HG03025 (cell line): ENCODE measurements at regions not wholly inside any gene's neighbourhood (a gene's known extent, or its start where the extent isn't known, plus 50 kb on each side); places are given as distances from the start of the nearest gene placed in this dataset.

ENCODE experiments used
- ATAC-seq: cut with Tn5 transposase; IDR thresholded peaks from one replicate; pipeline ENCODE4 v1.9.1; 2021; ENCODE audit warnings: mild to moderate bottlenecking, moderate library complexity; ENCODE audit not compliant: unreplicated experiment, low FRiP score

GRCh38 chr12:115174920-115175319 is 490.9 kb upstream of the TBX3 start:
- no peak for ATAC-seq

- no peak for ATAC-seq
Measured at GRCh38 chr12:115172521-115172920, 488.5 kb upstream of the TBX3 start.

- ATAC-seq, result no peak
Measured at GRCh38 chr12:115169981-115170380, 486.0 kb upstream of the TBX3 start.

GRCh38 chr12:115166698-115167315 is 482.8 kb upstream of the TBX3 start:
- no peak for ATAC-seq

- no peak for ATAC-seq
Measured at GRCh38 chr12:115163710-115164109, 479.7 kb upstream of the TBX3 start.

- no peak for ATAC-seq
Measured at GRCh38 chr12:115160271-115161128, 476.5 kb upstream of the TBX3 start.

GRCh38 chr12:115158816-115159215 is 474.8 kb upstream of the TBX3 start:
- no peak for ATAC-seq

GRCh38 chr12:115155665-115156645 is 472.0 kb upstream of the TBX3 start:
- no peak for ATAC-seq

- no peak for ATAC-seq
Measured at GRCh38 chr12:115149685-115150378, 465.9 kb upstream of the TBX3 start.

- ATAC-seq, result no peak
Measured at GRCh38 chr12:115149279-115149678, 465.3 kb upstream of the TBX3 start.

- ATAC-seq, result no peak
Measured at GRCh38 chr12:115147916-115148315, 463.9 kb upstream of the TBX3 start.

GRCh38 chr12:115146453-115146852 is 462.5 kb upstream of the TBX3 start:
- no peak for ATAC-seq

- ATAC-seq, result no peak
Measured at GRCh38 chr12:115144425-115144824, 460.4 kb upstream of the TBX3 start.

GRCh38 chr12:115140981-115141655 is 457.1 kb upstream of the TBX3 start:
- ATAC-seq, result no peak

GRCh38 chr12:115137812-115138521 is 454.0 kb upstream of the TBX3 start:
- no peak for ATAC-seq

- ATAC-seq, result no peak
Measured at GRCh38 chr12:115135800-115136211, 451.8 kb upstream of the TBX3 start.

- ATAC-seq, result no peak
Measured at GRCh38 chr12:115134298-115134697, 450.3 kb upstream of the TBX3 start.

GRCh38 chr12:115132905-115133304 is 448.9 kb upstream of the TBX3 start:
- ATAC-seq, result no peak

GRCh38 chr12:115132145-115132544 is 448.2 kb upstream of the TBX3 start:
- no peak for ATAC-seq
